ENCODE measurements at regions not wholly inside any gene's neighbourhood (a gene's known extent, or its start where the extent isn't known, plus 50 kb on each side); places are given as distances from the start of the nearest gene placed in this dataset.

DNA sequence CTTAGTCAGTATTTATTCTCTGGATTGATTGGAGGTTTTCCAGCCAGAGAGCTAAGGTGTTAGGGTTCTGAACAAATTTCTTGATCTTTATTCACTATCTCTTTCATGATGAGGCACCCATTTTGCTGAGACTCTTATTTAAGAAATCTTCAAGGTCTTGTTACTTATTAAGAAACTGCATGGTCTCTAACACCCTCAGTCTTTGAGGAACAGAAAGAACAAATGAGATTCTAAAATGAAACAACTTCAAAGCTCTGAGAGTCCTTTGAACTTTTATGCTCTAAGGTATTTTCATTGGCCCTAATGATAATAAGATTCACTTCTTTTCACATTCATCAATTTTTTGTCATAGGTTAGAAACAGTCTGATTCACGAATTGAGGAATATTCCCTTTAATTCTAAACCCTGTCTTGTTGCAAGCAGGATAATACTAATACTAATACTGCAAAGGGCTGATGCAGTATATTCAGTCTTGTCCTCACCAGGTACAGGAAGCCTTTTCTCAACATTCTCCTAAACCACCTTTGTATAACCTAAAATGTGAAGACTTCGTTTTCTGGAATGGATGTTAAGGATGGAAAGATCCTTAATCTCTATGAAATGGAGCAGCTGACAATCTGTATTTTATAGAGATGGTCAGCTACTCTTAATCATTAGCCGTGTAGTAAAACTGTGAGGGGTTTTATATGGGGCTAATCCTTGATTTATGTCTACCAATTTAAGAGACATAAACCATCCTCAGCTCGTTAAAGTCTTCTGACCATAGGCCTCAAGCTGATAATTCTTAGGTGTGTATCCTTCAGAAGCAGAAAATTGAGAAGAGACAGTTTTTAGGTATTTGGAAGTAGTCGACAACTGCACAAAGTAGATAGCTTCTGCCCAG, 198.3 kb downstream of the OTOL1 start:
- H3K4me3 ChIP-seq (replicated peaks in 1 of 3; ENCODE audit: insufficient read depth in 1 of 3, low read depth in 2 of 3, low read length in 3 of 3), result no peak overlapping the region
- FAIRE-seq, result no peak
- ChIA-PET CTCF (ENCODE audit: low intra/inter-chr PET ratio, low total read pairs) (no interaction called here), POLR2A (no interaction called here)
- no peaks in the 10 kb centered on the region for H3K9me3 ChIP-seq (ENCODE audit: low read length)
- no TSS peak for BruUV-seq (replicated peaks)
- H2AFZ ChIP-seq (ENCODE audit: low read length), result no peak overlapping the region
- H3K79me2 ChIP-seq (ENCODE audit: insufficient read depth, low read length), result no peaks in the 10 kb centered on the region
- intact Hi-C loops (cut with micrococcal nuclease; ENCODE audit: unreplicated experiment) (no loop called here), in situ Hi-C loops (cut with HindIII; ENCODE audit: extremely low pct_ligation_motif_present, low pct_unique_long_range_greater_than_20kb) (no loop called here)
- H3K27me3 ChIP-seq (ENCODE audit: control insufficient read depth in 1 of 2, insufficient read depth in 2 of 2, low read length in 2 of 2), result no peaks in the 10 kb centered on the region
- no peak for ATAC-seq
- no peak for DNase-seq (ENCODE audit: low spot score)
- no peaks in the 10 kb centered on the region for H3K36me3 ChIP-seq (replicated peaks in 1 of 2; ENCODE audit: control insufficient read depth in 1 of 2, insufficient read depth in 2 of 2, low read length in 2 of 2)
- H3K4me1 ChIP-seq (ENCODE audit: insufficient read depth, low read length), result no peaks in the 10 kb centered on the region
- H3K4me2 ChIP-seq (ENCODE audit: low read depth, low read length), result no peak overlapping the region
- no peak overlapping the region for H3K27ac ChIP-seq (ENCODE audit: extremely low read length, insufficient read depth, low read length)
- no peaks in the 10 kb centered on the region for H4K20me1 ChIP-seq (ENCODE audit: insufficient read depth, low read length)
- no peak for TF ChIP-seq ESRRA (CRISPR knock-in tag; IDR thresholded peaks at IDR 0.05; ENCODE audit: low read depth)
- TF ChIP-seq NAIF1 (CRISPR knock-in tag; IDR thresholded peaks at IDR 0.05; ENCODE audit: borderline replicate concordance), result no peak
- no peak for TF ChIP-seq KMT2B (CRISPR knock-in tag; IDR thresholded peaks at IDR 0.05)
- no peak for TF ChIP-seq SATB2 (CRISPR knock-in tag; IDR thresholded peaks at IDR 0.05)
- H3K9ac ChIP-seq (ENCODE audit: insufficient read depth, low read depth, low read length), result no peak overlapping the region
- 1% methylated on average over 5 of the region's 5 CpGs for WGBS (ENCODE audit: low lambda C conversion rate)

DNA sequence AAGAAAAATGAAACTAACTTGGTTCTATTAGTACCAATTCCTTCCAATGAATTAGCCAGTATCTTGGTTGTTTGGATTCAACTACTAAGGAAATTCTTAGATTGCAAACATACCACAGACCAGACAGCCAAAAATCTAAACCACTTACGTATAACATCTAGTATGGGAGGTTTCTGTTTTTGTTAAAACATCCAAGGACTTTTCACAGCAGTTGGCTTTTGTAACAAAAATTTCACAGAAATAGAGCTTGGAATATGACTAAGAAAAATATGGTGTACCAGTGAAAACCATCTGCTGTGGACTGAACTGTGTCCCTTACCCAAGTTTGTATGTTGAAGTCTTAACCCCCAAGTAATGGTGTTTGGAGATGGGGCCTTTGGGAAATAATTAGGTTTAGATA, 199.2 kb downstream of the OTOL1 start:
- FAIRE-seq (no peak), DNase-seq (ENCODE audit: low spot score) (no peak), ATAC-seq (no peak)
- Histone ChIP-seq H3K9ac (ENCODE audit: insufficient read depth, low read depth, low read length) (no peak overlapping the region), H3K27me3 (ENCODE audit: control insufficient read depth in 1 of 2, insufficient read depth in 2 of 2, low read length in 2 of 2) (no peaks in the 10 kb centered on the region), H4K20me1 (ENCODE audit: insufficient read depth, low read length) (no peaks in the 10 kb centered on the region), H3K36me3 (replicated peaks in 1 of 2; ENCODE audit: control insufficient read depth in 1 of 2, insufficient read depth in 2 of 2, low read length in 2 of 2) (no peaks in the 10 kb centered on the region), H3K4me3 (replicated peaks in 1 of 3; ENCODE audit: insufficient read depth in 1 of 3, low read depth in 2 of 3, low read length in 3 of 3) (no peak overlapping the region), H3K79me2 (ENCODE audit: insufficient read depth, low read length) (no peaks in the 10 kb centered on the region), H3K4me1 (ENCODE audit: insufficient read depth, low read length) (no peaks in the 10 kb centered on the region), H3K9me3 (ENCODE audit: low read length) (no peaks in the 10 kb centered on the region), H2AFZ (ENCODE audit: low read length) (no peak overlapping the region), H3K4me2 (ENCODE audit: low read depth, low read length) (no peak overlapping the region), H3K27ac (ENCODE audit: extremely low read length, insufficient read depth, low read length) (no peak overlapping the region)
- in situ Hi-C loops (cut with HindIII; ENCODE audit: extremely low pct_ligation_motif_present, low pct_unique_long_range_greater_than_20kb) (no loop called here), intact Hi-C loops (cut with micrococcal nuclease; ENCODE audit: unreplicated experiment) (no loop called here)
- WGBS (ENCODE audit: low lambda C conversion rate), result 8% methylated on average over 1 of the region's 1 CpG
- ChIA-PET CTCF (ENCODE audit: low intra/inter-chr PET ratio, low total read pairs) (no interaction called here), POLR2A (no interaction called here)
- no TSS peak for BruUV-seq (replicated peaks)
- no peak for TF ChIP-seq ZZZ3 (CRISPR knock-in tag; IDR thresholded peaks at IDR 0.05; ENCODE audit: borderline replicate concordance)
- no peak for TF ChIP-seq NKX3-1 (CRISPR knock-in tag; IDR thresholded peaks at IDR 0.05)
- no peak for TF ChIP-seq BRCA1 (CRISPR knock-in tag; IDR thresholded peaks at IDR 0.05)
- no peak for TF ChIP-seq ZBTB3 (CRISPR knock-in tag; IDR thresholded peaks at IDR 0.05; ENCODE audit: borderline replicate concordance, low read depth)
- no peak for TF ChIP-seq GZF1 (CRISPR knock-in tag; IDR thresholded peaks at IDR 0.05)
- TF ChIP-seq, protein P1, sequence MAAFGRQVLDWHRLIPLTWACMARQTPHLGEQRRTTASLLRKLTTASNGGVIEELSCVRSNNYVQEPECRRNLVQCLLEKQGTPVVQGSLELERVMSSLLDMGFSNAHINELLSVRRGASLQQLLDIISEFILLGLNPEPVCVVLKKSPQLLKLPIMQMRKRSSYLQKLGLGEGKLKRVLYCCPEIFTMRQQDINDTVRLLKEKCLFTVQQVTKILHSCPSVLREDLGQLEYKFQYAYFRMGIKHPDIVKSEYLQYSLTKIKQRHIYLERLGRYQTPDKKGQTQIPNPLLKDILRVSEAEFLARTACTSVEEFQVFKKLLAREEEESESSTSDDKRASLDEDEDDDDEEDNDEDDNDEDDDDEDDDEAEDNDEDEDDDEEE (CRISPR knock-in tag; IDR thresholded peaks at IDR 0.05), result no peak
- no peak for TF ChIP-seq HMGA1 (CRISPR knock-in tag; conservative IDR thresholded peaks at IDR 0.05)
- TF ChIP-seq, protein P2, sequence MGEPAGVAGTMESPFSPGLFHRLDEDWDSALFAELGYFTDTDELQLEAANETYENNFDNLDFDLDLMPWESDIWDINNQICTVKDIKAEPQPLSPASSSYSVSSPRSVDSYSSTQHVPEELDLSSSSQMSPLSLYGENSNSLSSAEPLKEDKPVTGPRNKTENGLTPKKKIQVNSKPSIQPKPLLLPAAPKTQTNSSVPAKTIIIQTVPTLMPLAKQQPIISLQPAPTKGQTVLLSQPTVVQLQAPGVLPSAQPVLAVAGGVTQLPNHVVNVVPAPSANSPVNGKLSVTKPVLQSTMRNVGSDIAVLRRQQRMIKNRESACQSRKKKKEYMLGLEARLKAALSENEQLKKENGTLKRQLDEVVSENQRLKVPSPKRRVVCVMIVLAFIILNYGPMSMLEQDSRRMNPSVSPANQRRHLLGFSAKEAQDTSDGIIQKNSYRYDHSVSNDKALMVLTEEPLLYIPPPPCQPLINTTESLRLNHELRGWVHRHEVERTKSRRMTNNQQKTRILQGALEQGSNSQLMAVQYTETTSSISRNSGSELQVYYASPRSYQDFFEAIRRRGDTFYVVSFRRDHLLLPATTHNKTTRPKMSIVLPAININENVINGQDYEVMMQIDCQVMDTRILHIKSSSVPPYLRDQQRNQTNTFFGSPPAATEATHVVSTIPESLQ (CRISPR knock-in tag; conservative IDR thresholded peaks at IDR 0.05), result no peak

Measured in HepG2 (cell line).